ENCODE measurements at regions not wholly inside any gene's neighbourhood (a gene's known extent, or its start where the extent isn't known, plus 50 kb on each side); places are given as distances from the start of the nearest gene placed in this dataset.

DNA sequence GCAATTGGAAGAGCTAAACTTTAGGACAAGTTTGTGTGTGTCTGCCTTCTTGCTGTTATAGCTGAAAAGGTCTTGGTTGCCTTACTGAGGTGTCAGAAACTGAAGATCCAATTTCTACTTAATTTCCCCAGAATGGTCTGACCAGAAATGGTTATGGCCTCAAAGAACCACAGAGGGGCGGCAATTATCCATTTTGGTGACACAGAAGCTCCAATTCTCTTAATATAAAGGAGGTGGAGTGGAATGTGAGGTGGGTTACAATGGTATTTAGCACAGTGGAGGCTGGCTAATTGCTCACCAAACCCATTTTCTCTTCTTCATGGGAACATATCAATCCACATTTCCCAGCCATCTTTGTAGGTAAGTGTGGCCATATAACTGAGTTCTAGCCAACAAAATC lies 1157.2 kb downstream of the OLFM4 start:
- no peak overlapping the region for H3K9ac ChIP-seq (ENCODE audit: low read depth in 1 of 2, low read length in 2 of 2)
- H3K27me3 ChIP-seq (ENCODE audit: control insufficient read depth in 2 of 2, insufficient read depth in 2 of 2, low read length in 2 of 2), result no peaks in the 10 kb centered on the region
- peaks cover 0 to 2% of the 10 kb centered on the region in 2 donors for H3K9me3 ChIP-seq (ENCODE audit: control insufficient read depth in 2 of 2, low read length in 2 of 2)
- no peak overlapping the region for H3K27ac ChIP-seq (ENCODE audit: low read depth in 2 of 2, low read length in 2 of 2)
- no peaks in the 10 kb centered on the region for H3K36me3 ChIP-seq (ENCODE audit: control insufficient read depth in 2 of 2, insufficient read depth in 2 of 2, low read length in 2 of 2)
- no peak overlapping the region for H3K4me3 ChIP-seq (ENCODE audit: low read length in 2 of 2)
- no peaks in the 10 kb centered on the region for H3K4me1 ChIP-seq (ENCODE audit: control insufficient read depth in 2 of 2, insufficient read depth in 2 of 2, low read length in 2 of 2)

DNA sequence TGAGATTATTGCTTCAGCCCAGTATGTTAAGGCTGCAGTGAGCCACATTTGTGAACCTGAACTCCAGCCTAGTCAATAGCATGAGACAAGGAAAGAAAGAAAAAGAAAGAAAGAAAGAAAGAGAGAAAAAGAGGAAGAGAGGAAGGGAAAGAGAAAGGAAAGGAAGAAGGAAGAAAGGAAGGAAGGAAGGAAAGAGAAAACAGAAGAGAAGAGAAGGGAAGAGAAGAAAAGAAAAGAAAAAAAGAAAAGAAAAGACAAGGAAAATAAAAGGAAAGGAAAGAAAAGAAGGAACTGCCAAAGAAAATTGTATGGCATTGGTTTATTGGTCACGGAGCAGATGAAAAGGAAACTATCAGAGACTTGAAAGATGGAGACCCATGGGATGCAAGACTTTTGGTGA lies 1158.8 kb downstream of the OLFM4 start:
- no peaks in the 10 kb centered on the region for H3K4me1 ChIP-seq (ENCODE audit: control insufficient read depth in 2 of 2, insufficient read depth in 2 of 2, low read length in 2 of 2)
- peaks cover 0 to 2% of the 10 kb centered on the region in 2 donors for H3K9me3 ChIP-seq (ENCODE audit: control insufficient read depth in 2 of 2, low read length in 2 of 2)
- H3K36me3 ChIP-seq (ENCODE audit: control insufficient read depth in 2 of 2, insufficient read depth in 2 of 2, low read length in 2 of 2), result no peaks in the 10 kb centered on the region
- no peak overlapping the region for H3K4me3 ChIP-seq (ENCODE audit: low read length in 2 of 2)
- H3K27me3 ChIP-seq (ENCODE audit: control insufficient read depth in 2 of 2, insufficient read depth in 2 of 2, low read length in 2 of 2), result no peaks in the 10 kb centered on the region
- no peak overlapping the region for H3K27ac ChIP-seq (ENCODE audit: low read depth in 2 of 2, low read length in 2 of 2)
- no peak overlapping the region for H3K9ac ChIP-seq (ENCODE audit: low read depth in 1 of 2, low read length in 2 of 2)

GRCh38 chr13:54194233-54195024 lies 1165.8 kb downstream of the OLFM4 start:
- H3K9ac ChIP-seq (ENCODE audit: low read depth in 1 of 2, low read length in 2 of 2), result no peak overlapping the region
- H3K4me3 ChIP-seq (ENCODE audit: low read length in 2 of 2), result no peak overlapping the region
- no peaks in the 10 kb centered on the region for H3K4me1 ChIP-seq (ENCODE audit: control insufficient read depth in 2 of 2, insufficient read depth in 2 of 2, low read length in 2 of 2)
- peaks cover 0 to 3% of the 10 kb centered on the region in 2 donors for H3K9me3 ChIP-seq (ENCODE audit: control insufficient read depth in 2 of 2, low read length in 2 of 2)
- no peaks in the 10 kb centered on the region for H3K27me3 ChIP-seq (ENCODE audit: control insufficient read depth in 2 of 2, insufficient read depth in 2 of 2, low read length in 2 of 2)
- H3K27ac ChIP-seq (ENCODE audit: low read depth in 2 of 2, low read length in 2 of 2), result no peak overlapping the region
- no peaks in the 10 kb centered on the region for H3K36me3 ChIP-seq (ENCODE audit: control insufficient read depth in 2 of 2, insufficient read depth in 2 of 2, low read length in 2 of 2)

DNA sequence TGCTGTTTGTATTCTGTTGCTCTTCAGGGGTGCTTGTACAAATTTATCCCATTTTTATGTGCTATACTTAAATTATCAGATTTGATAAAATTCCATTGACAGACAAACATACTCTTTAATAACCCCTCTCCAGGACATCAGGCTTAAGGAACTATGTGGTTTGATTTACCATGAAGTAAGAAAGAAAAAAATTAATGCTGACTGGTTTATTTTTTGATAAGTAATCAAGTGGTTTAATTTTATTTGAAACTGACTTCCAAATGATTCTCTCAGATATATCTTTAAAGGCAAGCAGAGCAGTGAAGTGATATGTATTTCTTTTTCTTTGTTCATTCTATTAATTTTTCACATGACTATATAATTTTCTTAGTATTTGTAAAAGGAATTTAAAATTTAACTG lies 1168.1 kb downstream of the OLFM4 start:
- H3K9me3 ChIP-seq (ENCODE audit: control insufficient read depth in 2 of 2, low read length in 2 of 2), result peaks cover 0 to 5% of the 10 kb centered on the region in 2 donors
- H3K9ac ChIP-seq (ENCODE audit: low read depth in 1 of 2, low read length in 2 of 2), result no peak overlapping the region
- no peaks in the 10 kb centered on the region for H3K27me3 ChIP-seq (ENCODE audit: control insufficient read depth in 2 of 2, insufficient read depth in 2 of 2, low read length in 2 of 2)
- H3K4me3 ChIP-seq (ENCODE audit: low read length in 2 of 2), result no peak overlapping the region
- H3K4me1 ChIP-seq (ENCODE audit: control insufficient read depth in 2 of 2, insufficient read depth in 2 of 2, low read length in 2 of 2), result no peaks in the 10 kb centered on the region
- H3K27ac ChIP-seq (ENCODE audit: low read depth in 2 of 2, low read length in 2 of 2), result no peak overlapping the region
- H3K36me3 ChIP-seq (ENCODE audit: control insufficient read depth in 2 of 2, insufficient read depth in 2 of 2, low read length in 2 of 2), result no peaks in the 10 kb centered on the region

DNA sequence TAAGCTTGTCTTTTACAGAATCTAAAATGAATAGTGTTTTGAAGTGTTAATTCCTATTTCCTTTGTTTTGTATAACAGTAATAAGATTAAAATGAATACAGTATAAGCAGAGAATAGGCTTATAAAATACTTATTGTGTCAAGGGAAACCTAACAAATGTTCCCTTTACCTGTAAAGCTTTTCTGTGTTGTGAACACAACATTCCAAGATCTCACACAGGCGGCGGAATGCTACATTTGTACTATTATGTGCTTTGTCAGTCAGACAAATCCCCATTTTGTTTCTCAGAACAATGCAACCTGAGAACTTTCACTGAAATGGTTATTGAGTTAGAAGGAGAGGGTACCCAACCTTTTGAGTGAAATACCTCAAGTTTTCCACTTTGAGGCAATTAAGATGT lies 1170.3 kb downstream of the OLFM4 start:
- peaks cover 0 to 5% of the 10 kb centered on the region in 2 donors for H3K9me3 ChIP-seq (ENCODE audit: control insufficient read depth in 2 of 2, low read length in 2 of 2)
- H3K4me1 ChIP-seq (ENCODE audit: control insufficient read depth in 2 of 2, insufficient read depth in 2 of 2, low read length in 2 of 2), result no peaks in the 10 kb centered on the region
- no peak overlapping the region for H3K27ac ChIP-seq (ENCODE audit: low read depth in 2 of 2, low read length in 2 of 2)
- H3K4me3 ChIP-seq (ENCODE audit: low read length in 2 of 2), result no peak overlapping the region
- H3K27me3 ChIP-seq (ENCODE audit: control insufficient read depth in 2 of 2, insufficient read depth in 2 of 2, low read length in 2 of 2), result no peaks in the 10 kb centered on the region
- H3K9ac ChIP-seq (ENCODE audit: low read depth in 1 of 2, low read length in 2 of 2), result no peak overlapping the region
- H3K36me3 ChIP-seq (ENCODE audit: control insufficient read depth in 2 of 2, insufficient read depth in 2 of 2, low read length in 2 of 2), result no peaks in the 10 kb centered on the region

GRCh38 chr13:54206626-54207025 lies 1178.0 kb downstream of the OLFM4 start:
- no peaks in the 10 kb centered on the region for H3K4me1 ChIP-seq (ENCODE audit: control insufficient read depth in 2 of 2, insufficient read depth in 2 of 2, low read length in 2 of 2)
- no peak overlapping the region for H3K4me3 ChIP-seq (ENCODE audit: low read length in 2 of 2)
- no peaks in the 10 kb centered on the region for H3K36me3 ChIP-seq (ENCODE audit: control insufficient read depth in 2 of 2, insufficient read depth in 2 of 2, low read length in 2 of 2)

GRCh38 chr13:54210397-54211049 lies 1181.9 kb downstream of the OLFM4 start:
- H3K4me3 ChIP-seq (ENCODE audit: low read length in 2 of 2), result no peak overlapping the region

More at GRCh38 chr13:54206626-54207025, 1178.0 kb downstream of the OLFM4 start:
- Histone ChIP-seq H3K27me3 (ENCODE audit: control insufficient read depth in 2 of 2, insufficient read depth in 2 of 2, low read length in 2 of 2) (no peaks in the 10 kb centered on the region), H3K27ac (ENCODE audit: low read depth in 2 of 2, low read length in 2 of 2) (no peak overlapping the region), H3K9ac (ENCODE audit: low read depth in 1 of 2, low read length in 2 of 2) (no peak overlapping the region), H3K9me3 (ENCODE audit: control insufficient read depth in 2 of 2, low read length in 2 of 2) (peaks cover 0 to 5% of the 10 kb centered on the region in 2 donors)

DNA sequence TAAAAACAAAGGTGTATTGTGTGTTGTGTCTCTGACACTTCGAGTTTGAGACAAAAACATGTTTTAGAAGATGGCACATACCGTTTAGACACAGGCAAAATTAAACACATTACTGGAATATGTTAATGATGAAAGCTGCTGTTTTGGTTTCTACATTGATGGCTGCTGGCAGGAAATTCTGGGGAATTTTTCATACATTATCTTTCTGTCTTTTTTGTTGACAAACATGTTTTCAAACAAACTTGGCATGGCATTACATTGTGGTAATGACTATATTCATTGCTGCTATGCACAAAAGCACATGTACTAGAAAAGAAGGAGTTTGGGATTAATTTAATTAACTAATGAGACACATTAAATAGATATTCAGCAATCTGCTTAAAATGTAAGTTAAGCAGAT lies 1187.6 kb downstream of the OLFM4 start:
- Histone ChIP-seq H3K4me3 (ENCODE audit: low read length in 2 of 2) (no peak overlapping the region), H3K4me1 (ENCODE audit: control insufficient read depth in 2 of 2, insufficient read depth in 2 of 2, low read length in 2 of 2) (no peaks in the 10 kb centered on the region), H3K36me3 (ENCODE audit: control insufficient read depth in 2 of 2, insufficient read depth in 2 of 2, low read length in 2 of 2) (no peaks in the 10 kb centered on the region), H3K27me3 (ENCODE audit: control insufficient read depth in 2 of 2, insufficient read depth in 2 of 2, low read length in 2 of 2) (no peaks in the 10 kb centered on the region), H3K9me3 (ENCODE audit: control insufficient read depth in 2 of 2, low read length in 2 of 2) (peaks cover 0 to 4% of the 10 kb centered on the region in 2 donors), H3K27ac (ENCODE audit: low read depth in 2 of 2, low read length in 2 of 2) (no peak overlapping the region), H3K9ac (ENCODE audit: low read depth in 1 of 2, low read length in 2 of 2) (no peak overlapping the region)

More at GRCh38 chr13:54210397-54211049, 1181.9 kb downstream of the OLFM4 start:
- H3K9me3 ChIP-seq (ENCODE audit: control insufficient read depth in 2 of 2, low read length in 2 of 2), result no peaks in the 10 kb centered on the region
- H3K4me1 ChIP-seq (ENCODE audit: control insufficient read depth in 2 of 2, insufficient read depth in 2 of 2, low read length in 2 of 2), result no peaks in the 10 kb centered on the region
- H3K36me3 ChIP-seq (ENCODE audit: control insufficient read depth in 2 of 2, insufficient read depth in 2 of 2, low read length in 2 of 2), result no peaks in the 10 kb centered on the region
- no peak overlapping the region for H3K27ac ChIP-seq (ENCODE audit: low read depth in 2 of 2, low read length in 2 of 2)
- no peaks in the 10 kb centered on the region for H3K27me3 ChIP-seq (ENCODE audit: control insufficient read depth in 2 of 2, insufficient read depth in 2 of 2, low read length in 2 of 2)
- no peak overlapping the region for H3K9ac ChIP-seq (ENCODE audit: low read depth in 1 of 2, low read length in 2 of 2)

DNA sequence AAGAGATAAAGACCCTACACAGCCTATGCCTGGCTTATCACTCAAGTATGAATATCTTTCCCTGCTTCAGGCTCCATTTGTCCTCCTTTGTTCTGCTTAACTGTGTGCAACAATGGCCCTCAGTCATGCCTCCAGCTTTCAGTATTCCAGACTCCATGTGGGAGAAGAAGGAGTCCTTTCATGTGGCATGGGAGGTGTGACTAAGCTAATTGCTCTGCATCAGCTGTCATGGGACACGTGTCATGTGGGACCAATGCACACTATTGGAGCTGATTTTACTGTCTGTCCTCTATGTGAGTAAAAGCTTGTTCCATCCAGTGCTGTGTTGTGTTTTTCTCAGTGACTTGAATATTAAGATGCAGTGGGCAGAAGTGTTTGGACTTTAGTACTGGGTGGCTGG lies 1198.3 kb downstream of the OLFM4 start:
- Histone ChIP-seq H3K4me1 (ENCODE audit: control insufficient read depth in 2 of 2, insufficient read depth in 2 of 2, low read length in 2 of 2) (no peaks in the 10 kb centered on the region), H3K9ac (ENCODE audit: low read depth in 1 of 2, low read length in 2 of 2) (no peak overlapping the region)

GRCh38 chr13:54232700-54233099 lies 1204.1 kb downstream of the OLFM4 start:
- Histone ChIP-seq H3K4me3 (ENCODE audit: low read length in 2 of 2) (no peak overlapping the region), H3K9ac (ENCODE audit: low read depth in 1 of 2, low read length in 2 of 2) (no peak overlapping the region), H3K27me3 (ENCODE audit: control insufficient read depth in 2 of 2, insufficient read depth in 2 of 2, low read length in 2 of 2) (no peaks in the 10 kb centered on the region), H3K9me3 (ENCODE audit: control insufficient read depth in 2 of 2, low read length in 2 of 2) (peaks cover 0 to 3% of the 10 kb centered on the region in 2 donors), H3K36me3 (ENCODE audit: control insufficient read depth in 2 of 2, insufficient read depth in 2 of 2, low read length in 2 of 2) (no peaks in the 10 kb centered on the region), H3K4me1 (ENCODE audit: control insufficient read depth in 2 of 2, insufficient read depth in 2 of 2, low read length in 2 of 2) (no peaks in the 10 kb centered on the region), H3K27ac (ENCODE audit: low read depth in 2 of 2, low read length in 2 of 2) (no peak overlapping the region)

More for the DNA sequence above, 1198.3 kb downstream of the OLFM4 start:
- H3K27me3 ChIP-seq (ENCODE audit: control insufficient read depth in 2 of 2, insufficient read depth in 2 of 2, low read length in 2 of 2), result no peaks in the 10 kb centered on the region
- H3K36me3 ChIP-seq (ENCODE audit: control insufficient read depth in 2 of 2, insufficient read depth in 2 of 2, low read length in 2 of 2), result no peaks in the 10 kb centered on the region
- no peak overlapping the region for H3K27ac ChIP-seq (ENCODE audit: low read depth in 2 of 2, low read length in 2 of 2)
- no peak overlapping the region for H3K4me3 ChIP-seq (ENCODE audit: low read length in 2 of 2)
- peaks cover 0 to 8% of the 10 kb centered on the region in 2 donors for H3K9me3 ChIP-seq (ENCODE audit: control insufficient read depth in 2 of 2, low read length in 2 of 2)

All from mucosa of rectum (tissue), 2 donors.